Activated naive CD8-positive, alpha-beta T cell treated with anti-CD3 and anti-CD28 coated beads for 36 hours (primary cell): ENCODE measurements at regions not wholly inside any gene's neighbourhood (a gene's known extent, or its start where the extent isn't known, plus 50 kb on each side); places are given as distances from the start of the nearest gene placed in this dataset.
"Not testable (repeated sequence)": the region's sequence is repeated elsewhere in the genome, so short reads cannot be mapped to it uniquely, and the experiment has no call there.

Experiments used
- DNase-seq: peaks from one replicate; pipeline ENCODE4 v3.0.0; 2021
- H3K27ac Mint-ChIP-seq: one replicate; pipeline ENCODE4 v1.8.0; 2022; ENCODE audit warnings: mild to moderate bottlenecking, moderate library complexity, mixed read lengths
- H3K27me3 Mint-ChIP-seq: one replicate; pipeline ENCODE4 v1.8.0; 2022; ENCODE audit warnings: mild to moderate bottlenecking, mixed read lengths
- H3K36me3 Mint-ChIP-seq: one replicate; pipeline ENCODE4 v1.8.0; 2021; ENCODE audit warnings: mild to moderate bottlenecking, mixed read lengths
- H3K4me1 Mint-ChIP-seq: one replicate; pipeline ENCODE4 v1.8.0; 2021; ENCODE audit warnings: mixed read lengths
- H3K4me3 Mint-ChIP-seq: one replicate; pipeline ENCODE4 v1.8.0; 2022; ENCODE audit warnings: mild to moderate bottlenecking, moderate library complexity, mixed read lengths
- H3K9me3 Mint-ChIP-seq: one replicate; pipeline ENCODE4 v1.8.0; 2022; ENCODE audit warnings: mixed read lengths

- Mint-ChIP-seq H3K36me3 (no peaks in the 10 kb centered on the region), H3K27ac (no peak overlapping the region), H3K4me1 (no peaks in the 10 kb centered on the region), H3K27me3 (no peaks in the 10 kb centered on the region), H3K9me3 (no peaks in the 10 kb centered on the region), H3K4me3 (no peak overlapping the region)
- DNase-seq, result no peak
These were observed 258.8 kb downstream of the FAM181B start for GRCh38 chr11:82474876-82475275.

DNA sequence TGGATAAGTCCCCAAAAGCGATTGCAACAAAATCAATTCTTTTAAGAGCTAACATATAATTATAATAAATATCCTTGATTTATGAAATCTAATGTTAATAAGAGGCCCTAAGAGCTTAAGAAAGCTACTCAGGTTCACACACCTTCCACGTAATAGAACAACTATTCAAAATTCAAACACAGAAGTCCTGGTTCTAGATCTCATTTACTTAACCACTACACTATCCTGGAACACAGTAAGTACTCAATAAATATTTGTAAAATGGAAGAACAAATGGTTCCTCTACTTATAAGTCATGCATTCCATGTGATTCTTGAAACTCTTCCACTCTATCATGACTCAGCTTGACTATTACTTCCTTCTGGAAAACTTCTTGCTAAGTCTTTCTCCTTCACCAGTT is 268.2 kb downstream of the FAM181B start:
- H3K4me3 Mint-ChIP-seq, result no peak overlapping the region
- H3K9me3 Mint-ChIP-seq, result no peaks in the 10 kb centered on the region
- DNase-seq, result no peak
- no peaks in the 10 kb centered on the region for H3K27me3 Mint-ChIP-seq
- no peaks in the 10 kb centered on the region for H3K4me1 Mint-ChIP-seq
- H3K27ac Mint-ChIP-seq, result no peak overlapping the region
- H3K36me3 Mint-ChIP-seq, result no peaks in the 10 kb centered on the region

- H3K9me3 Mint-ChIP-seq, result no peaks in the 10 kb centered on the region
- H3K27ac Mint-ChIP-seq, result no peak overlapping the region
- no peak overlapping the region for H3K4me3 Mint-ChIP-seq
- no peaks in the 10 kb centered on the region for H3K27me3 Mint-ChIP-seq
- H3K4me1 Mint-ChIP-seq, result no peaks in the 10 kb centered on the region
- H3K36me3 Mint-ChIP-seq, result no peaks in the 10 kb centered on the region
- no peak for DNase-seq
These were observed 270.9 kb downstream of the FAM181B start for GRCh38 chr11:82462608-82463242.

DNA sequence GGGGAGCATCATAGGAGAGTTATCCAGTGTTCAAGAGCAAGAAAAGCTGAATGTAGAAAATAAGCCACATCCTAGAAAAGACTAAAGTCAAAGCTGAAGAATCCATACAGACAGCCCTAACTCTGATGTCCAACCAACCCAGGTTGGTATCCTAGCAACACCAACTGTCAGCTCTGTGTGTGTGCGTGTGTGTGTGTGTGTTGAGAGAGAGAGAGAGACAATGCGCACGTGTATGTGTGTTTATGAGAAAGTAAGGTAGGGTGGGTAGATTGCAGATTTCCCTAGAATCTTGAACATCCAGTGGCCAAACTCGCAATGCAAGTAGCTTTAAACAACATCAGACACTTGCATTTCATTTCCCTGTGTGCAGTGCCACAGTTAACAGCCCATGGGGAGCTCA is 274.9 kb downstream of the FAM181B start:
- H3K4me1 Mint-ChIP-seq, result no peaks in the 10 kb centered on the region
- no peak overlapping the region for H3K27ac Mint-ChIP-seq
- no peaks in the 10 kb centered on the region for H3K9me3 Mint-ChIP-seq
- no peaks in the 10 kb centered on the region for H3K27me3 Mint-ChIP-seq
- no peak overlapping the region for H3K4me3 Mint-ChIP-seq
- DNase-seq, result no peak
- no peaks in the 10 kb centered on the region for H3K36me3 Mint-ChIP-seq

GRCh38 chr11:82458147-82458546 is 275.5 kb downstream of the FAM181B start:
- Mint-ChIP-seq H3K4me3 (no peak overlapping the region), H3K4me1 (no peaks in the 10 kb centered on the region), H3K27ac (no peak overlapping the region), H3K36me3 (no peaks in the 10 kb centered on the region), H3K9me3 (no peaks in the 10 kb centered on the region), H3K27me3 (no peaks in the 10 kb centered on the region)
- DNase-seq, result no peak

DNA sequence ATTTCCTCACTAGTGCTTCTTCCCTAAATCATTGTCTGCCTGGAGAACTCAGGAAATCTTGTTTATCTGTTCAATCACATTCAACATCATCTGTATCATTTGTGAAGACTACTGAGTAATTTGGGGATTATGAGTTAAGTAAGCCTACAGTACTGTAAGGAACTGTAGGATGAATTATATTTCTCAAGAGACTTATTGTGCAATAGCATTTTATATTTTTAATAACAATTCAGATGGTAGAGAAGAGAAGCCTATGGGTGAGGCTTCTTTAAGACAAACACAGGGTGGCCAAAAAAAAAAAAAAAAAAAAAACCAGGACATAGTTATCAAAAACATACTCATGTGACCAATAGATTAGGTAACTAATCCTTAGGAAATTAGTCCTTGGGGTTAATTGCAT is 282.7 kb downstream of the FAM181B start:
- Mint-ChIP-seq H3K4me1 (no peaks in the 10 kb centered on the region), H3K27me3 (no peaks in the 10 kb centered on the region), H3K27ac (no peak overlapping the region), H3K36me3 (no peaks in the 10 kb centered on the region), H3K4me3 (no peak overlapping the region), H3K9me3 (no peaks in the 10 kb centered on the region)
- no peak for DNase-seq

GRCh38 chr11:82406611-82407010 is 327.1 kb downstream of the FAM181B start:
- no peak overlapping the region for H3K27ac Mint-ChIP-seq
- no peak for DNase-seq
- no peaks in the 10 kb centered on the region for H3K4me1 Mint-ChIP-seq
- H3K27me3 Mint-ChIP-seq, result no peaks in the 10 kb centered on the region
- H3K4me3 Mint-ChIP-seq, result no peak overlapping the region
- peaks cover 3% of the 10 kb centered on the region for H3K9me3 Mint-ChIP-seq
- no peaks in the 10 kb centered on the region for H3K36me3 Mint-ChIP-seq

GRCh38 chr11:82405421-82405820 is 328.2 kb downstream of the FAM181B start:
- H3K36me3 Mint-ChIP-seq, result no peaks in the 10 kb centered on the region
- no peak overlapping the region for H3K4me3 Mint-ChIP-seq
- H3K27me3 Mint-ChIP-seq, result no peaks in the 10 kb centered on the region
- no peak overlapping the region for H3K27ac Mint-ChIP-seq
- no peaks in the 10 kb centered on the region for H3K4me1 Mint-ChIP-seq
- no peak for DNase-seq
- peaks cover 3% of the 10 kb centered on the region for H3K9me3 Mint-ChIP-seq

DNA sequence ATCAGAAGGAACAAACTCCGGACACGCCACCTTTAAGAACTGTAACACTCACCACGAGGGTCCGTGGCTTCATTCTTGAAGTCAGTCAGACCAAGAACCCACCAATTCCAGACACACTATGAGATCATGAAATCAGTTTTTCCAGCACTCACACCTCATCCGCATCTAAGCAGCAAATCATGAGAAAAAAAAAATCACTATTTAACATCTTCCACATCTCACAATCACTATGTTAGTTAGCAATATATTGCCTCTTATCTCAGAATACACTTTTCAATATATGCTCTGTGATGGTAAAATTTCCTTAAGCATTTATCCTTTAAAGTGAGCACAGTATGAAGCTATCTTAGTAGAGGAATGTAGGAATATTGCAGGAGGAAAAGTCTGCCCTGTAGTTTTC is 328.7 kb downstream of the FAM181B start:
- no peak for DNase-seq
- Mint-ChIP-seq H3K27me3 (no peaks in the 10 kb centered on the region), H3K9me3 (peaks cover 3% of the 10 kb centered on the region), H3K36me3 (no peaks in the 10 kb centered on the region), H3K4me1 (no peaks in the 10 kb centered on the region), H3K4me3 (no peak overlapping the region), H3K27ac (no peak overlapping the region)

DNA sequence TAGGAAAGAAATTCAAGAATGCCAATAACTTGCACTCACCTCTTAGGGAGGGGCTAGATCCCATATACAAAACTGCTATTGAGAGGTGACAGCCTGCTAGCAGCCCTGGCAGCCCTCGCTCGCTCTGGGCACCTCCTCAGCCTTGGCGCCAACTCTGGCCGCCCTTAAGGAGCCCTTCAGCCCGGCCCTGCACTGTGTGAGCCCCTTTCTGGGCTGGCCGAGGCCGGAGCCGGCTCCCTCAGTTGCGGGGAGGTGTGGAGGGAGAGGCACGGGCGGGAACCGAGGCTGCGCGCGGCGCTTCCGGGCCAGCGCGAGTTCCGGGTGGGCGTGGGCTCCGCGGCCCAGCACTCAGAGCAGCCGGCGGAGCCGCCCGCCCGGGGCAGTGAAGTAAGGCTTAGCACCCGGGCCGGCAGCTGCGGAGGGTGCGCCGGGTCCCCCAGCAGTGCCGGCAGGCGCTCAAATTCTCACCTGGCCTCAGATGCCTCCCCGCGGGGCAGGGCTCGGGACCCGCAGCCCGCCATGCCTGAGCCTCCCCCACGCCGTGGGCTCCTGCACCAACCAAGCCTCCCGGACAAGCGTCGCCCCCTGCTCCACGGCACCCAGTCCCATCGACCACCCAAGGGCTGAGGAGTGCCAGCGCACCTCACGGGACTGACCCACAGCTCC is 329.9 kb downstream of the FAM181B start:
- H3K4me3 Mint-ChIP-seq, result no peak overlapping the region
- H3K36me3 Mint-ChIP-seq, result no peaks in the 10 kb centered on the region
- H3K4me1 Mint-ChIP-seq, result no peaks in the 10 kb centered on the region
- peaks cover 3% of the 10 kb centered on the region for H3K9me3 Mint-ChIP-seq
- H3K27me3 Mint-ChIP-seq, result no peaks in the 10 kb centered on the region
- no peak for DNase-seq
- H3K27ac Mint-ChIP-seq, result no peak overlapping the region

GRCh38 chr11:82398300-82398815 is 335.3 kb downstream of the FAM181B start:
- Mint-ChIP-seq H3K27me3 (no peaks in the 10 kb centered on the region), H3K36me3 (no peaks in the 10 kb centered on the region), H3K27ac (no peak overlapping the region), H3K9me3 (peaks cover 4% of the 10 kb centered on the region), H3K4me3 (no peak overlapping the region), H3K4me1 (no peaks in the 10 kb centered on the region)
- no peak for DNase-seq

GRCh38 chr11:82396639-82397038 is 337.0 kb downstream of the FAM181B start:
- H3K4me1 Mint-ChIP-seq, H3K36me3 Mint-ChIP-seq, H3K27ac Mint-ChIP-seq, DNase-seq, H3K27me3 Mint-ChIP-seq, H3K4me3 Mint-ChIP-seq: not testable (repeated sequence)
- H3K9me3 Mint-ChIP-seq, result peaks cover 13% of the 10 kb centered on the region

- DNase-seq, result no peak
- peaks cover 3% of the 10 kb centered on the region for H3K27me3 Mint-ChIP-seq
- H3K27ac Mint-ChIP-seq, result no peak overlapping the region
- no peak overlapping the region for H3K4me3 Mint-ChIP-seq
- no peaks in the 10 kb centered on the region for H3K36me3 Mint-ChIP-seq
- peaks cover 2% of the 10 kb centered on the region for H3K9me3 Mint-ChIP-seq
- H3K4me1 Mint-ChIP-seq, result no peaks in the 10 kb centered on the region
These were observed 349.4 kb downstream of the FAM181B start for GRCh38 chr11:82384308-82384707.

GRCh38 chr11:82373781-82374542 is 359.7 kb downstream of the FAM181B start:
- Mint-ChIP-seq H3K36me3 (no peaks in the 10 kb centered on the region), H3K27me3 (no peaks in the 10 kb centered on the region), H3K27ac (no peak overlapping the region), H3K4me3 (no peak overlapping the region), H3K9me3 (no peaks in the 10 kb centered on the region), H3K4me1 (no peaks in the 10 kb centered on the region)
- DNase-seq, result no peak

DNA sequence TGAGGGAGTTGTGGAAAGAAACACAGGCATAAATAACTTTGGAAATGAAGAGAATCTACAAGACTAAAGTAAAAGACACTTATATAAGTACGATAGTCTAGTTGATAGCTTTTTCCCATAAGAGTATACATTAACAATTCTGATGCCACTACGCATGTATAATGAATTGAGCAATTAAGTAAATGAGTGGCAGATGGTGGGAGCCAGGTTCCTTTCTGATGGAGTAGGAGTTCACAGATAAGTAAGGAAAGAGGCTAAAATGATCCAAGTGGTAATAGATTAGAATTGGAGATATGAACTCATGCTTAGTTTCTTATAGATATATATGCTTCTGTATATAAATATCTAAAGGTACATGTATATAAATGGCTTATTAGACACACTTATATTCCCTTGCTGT is 368.3 kb downstream of the FAM181B start:
- Mint-ChIP-seq H3K36me3 (no peaks in the 10 kb centered on the region), H3K27me3 (no peaks in the 10 kb centered on the region), H3K4me3 (no peak overlapping the region), H3K9me3 (no peaks in the 10 kb centered on the region), H3K4me1 (no peaks in the 10 kb centered on the region), H3K27ac (no peak overlapping the region)
- DNase-seq, result no peak
